ENCODE measurements at regions not wholly inside any gene's neighbourhood (a gene's known extent, or its start where the extent isn't known, plus 50 kb on each side); places are given as distances from the start of the nearest gene placed in this dataset.

GRCh38 chr15:70212286-70212962, 114.7 kb upstream of the TLE3 start:
- no peaks in the 10 kb centered on the region for H3K9me3 ChIP-seq (ENCODE audit: control insufficient read depth in 2 of 2, low read length in 2 of 2)
- no peaks in the 10 kb centered on the region for H3K27me3 ChIP-seq (ENCODE audit: control insufficient read depth in 1 of 2, insufficient read depth in 2 of 2, low read length in 2 of 2)
- H3K27ac ChIP-seq (ENCODE audit: low read length) = no peak overlapping the region
- no peak overlapping the region for H3K4me3 ChIP-seq (ENCODE audit: low read length in 2 of 2)
- no peak overlapping the region for H3K9ac ChIP-seq (ENCODE audit: low read length in 2 of 2)
- peaks cover 4% of the 10 kb centered on the region for H3K4me1 ChIP-seq (ENCODE audit: control insufficient read depth, insufficient read depth, low read length)
- H3K36me3 ChIP-seq (ENCODE audit: control insufficient read depth in 2 of 2, insufficient read depth in 2 of 2, low read length in 2 of 2) = no peaks in the 10 kb centered on the region

- no peaks in the 10 kb centered on the region for H3K36me3 ChIP-seq (ENCODE audit: control insufficient read depth in 2 of 2, insufficient read depth in 2 of 2, low read length in 2 of 2)
- H3K27me3 ChIP-seq (ENCODE audit: control insufficient read depth in 1 of 2, insufficient read depth in 2 of 2, low read length in 2 of 2) = no peaks in the 10 kb centered on the region
- H3K4me3 ChIP-seq (ENCODE audit: low read length in 2 of 2) = no peak overlapping the region
- peaks cover 4% of the 10 kb centered on the region for H3K4me1 ChIP-seq (ENCODE audit: control insufficient read depth, insufficient read depth, low read length)
- H3K9me3 ChIP-seq (ENCODE audit: control insufficient read depth in 2 of 2, low read length in 2 of 2) = no peaks in the 10 kb centered on the region
- no peak overlapping the region for H3K9ac ChIP-seq (ENCODE audit: low read length in 2 of 2)
- H3K27ac ChIP-seq (ENCODE audit: low read length) = no peak overlapping the region
Measured at GRCh38 chr15:70210528-70210927, 112.8 kb upstream of the TLE3 start.

GRCh38 chr15:70210076-70210475, 112.4 kb upstream of the TLE3 start:
- no peaks in the 10 kb centered on the region for H3K27me3 ChIP-seq (ENCODE audit: control insufficient read depth in 1 of 2, insufficient read depth in 2 of 2, low read length in 2 of 2)
- no peak overlapping the region for H3K4me3 ChIP-seq (ENCODE audit: low read length in 2 of 2)
- H3K4me1 ChIP-seq (ENCODE audit: control insufficient read depth, insufficient read depth, low read length) = peaks cover 4% of the 10 kb centered on the region
- no peaks in the 10 kb centered on the region for H3K9me3 ChIP-seq (ENCODE audit: control insufficient read depth in 2 of 2, low read length in 2 of 2)
- H3K36me3 ChIP-seq (ENCODE audit: control insufficient read depth in 2 of 2, insufficient read depth in 2 of 2, low read length in 2 of 2) = no peaks in the 10 kb centered on the region
- no peak overlapping the region for H3K27ac ChIP-seq (ENCODE audit: low read length)
- no peak overlapping the region for H3K9ac ChIP-seq (ENCODE audit: low read length in 2 of 2)

GRCh38 chr15:70209499-70209898, 111.8 kb upstream of the TLE3 start:
- no peaks in the 10 kb centered on the region for H3K9me3 ChIP-seq (ENCODE audit: control insufficient read depth in 2 of 2, low read length in 2 of 2)
- no peaks in the 10 kb centered on the region for H3K27me3 ChIP-seq (ENCODE audit: control insufficient read depth in 1 of 2, insufficient read depth in 2 of 2, low read length in 2 of 2)
- H3K4me3 ChIP-seq (ENCODE audit: low read length in 2 of 2) = no peak overlapping the region
- no peak overlapping the region for H3K9ac ChIP-seq (ENCODE audit: low read length in 2 of 2)
- H3K4me1 ChIP-seq (ENCODE audit: control insufficient read depth, insufficient read depth, low read length) = peaks cover 4% of the 10 kb centered on the region
- no peaks in the 10 kb centered on the region for H3K36me3 ChIP-seq (ENCODE audit: control insufficient read depth in 2 of 2, insufficient read depth in 2 of 2, low read length in 2 of 2)
- H3K27ac ChIP-seq (ENCODE audit: low read length) = no peak overlapping the region

- no peak overlapping the region for H3K9ac ChIP-seq (ENCODE audit: low read length in 2 of 2)
- peaks cover 4% of the 10 kb centered on the region for H3K4me1 ChIP-seq (ENCODE audit: control insufficient read depth, insufficient read depth, low read length)
- H3K4me3 ChIP-seq (ENCODE audit: low read length in 2 of 2) = no peak overlapping the region
- H3K36me3 ChIP-seq (ENCODE audit: control insufficient read depth in 2 of 2, insufficient read depth in 2 of 2, low read length in 2 of 2) = no peaks in the 10 kb centered on the region
- H3K27me3 ChIP-seq (ENCODE audit: control insufficient read depth in 1 of 2, insufficient read depth in 2 of 2, low read length in 2 of 2) = no peaks in the 10 kb centered on the region
- H3K27ac ChIP-seq (ENCODE audit: low read length) = no peak overlapping the region
- H3K9me3 ChIP-seq (ENCODE audit: control insufficient read depth in 2 of 2, low read length in 2 of 2) = no peaks in the 10 kb centered on the region
Measured at GRCh38 chr15:70208332-70208731, 110.6 kb upstream of the TLE3 start.

- H3K36me3 ChIP-seq (ENCODE audit: control insufficient read depth in 2 of 2, insufficient read depth in 2 of 2, low read length in 2 of 2) = no peaks in the 10 kb centered on the region
- H3K4me3 ChIP-seq (ENCODE audit: low read length in 2 of 2) = no peak overlapping the region
- H3K4me1 ChIP-seq (ENCODE audit: control insufficient read depth, insufficient read depth, low read length) = no peaks in the 10 kb centered on the region
- H3K27ac ChIP-seq (ENCODE audit: low read length) = no peak overlapping the region
- no peaks in the 10 kb centered on the region for H3K27me3 ChIP-seq (ENCODE audit: control insufficient read depth in 1 of 2, insufficient read depth in 2 of 2, low read length in 2 of 2)
- H3K9me3 ChIP-seq (ENCODE audit: control insufficient read depth in 2 of 2, low read length in 2 of 2) = no peaks in the 10 kb centered on the region
- no peak overlapping the region for H3K9ac ChIP-seq (ENCODE audit: low read length in 2 of 2)
Measured at GRCh38 chr15:70206668-70207067, 109.0 kb upstream of the TLE3 start.

- Histone ChIP-seq H3K27me3 (ENCODE audit: control insufficient read depth in 1 of 2, insufficient read depth in 2 of 2, low read length in 2 of 2) (no peaks in the 10 kb centered on the region), H3K27ac (ENCODE audit: low read length) (no peak overlapping the region), H3K9ac (ENCODE audit: low read length in 2 of 2) (no peak overlapping the region), H3K4me3 (ENCODE audit: low read length in 2 of 2) (no peak overlapping the region), H3K36me3 (ENCODE audit: control insufficient read depth in 2 of 2, insufficient read depth in 2 of 2, low read length in 2 of 2) (no peaks in the 10 kb centered on the region), H3K9me3 (ENCODE audit: control insufficient read depth in 2 of 2, low read length in 2 of 2) (no peaks in the 10 kb centered on the region), H3K4me1 (ENCODE audit: control insufficient read depth, insufficient read depth, low read length) (no peaks in the 10 kb centered on the region)
Measured at GRCh38 chr15:70204652-70205051, 106.9 kb upstream of the TLE3 start.

GRCh38 chr15:70203981-70204560, 106.4 kb upstream of the TLE3 start:
- no peak overlapping the region for H3K4me3 ChIP-seq (ENCODE audit: low read length in 2 of 2)
- H3K27ac ChIP-seq (ENCODE audit: low read length) = no peak overlapping the region
- no peaks in the 10 kb centered on the region for H3K4me1 ChIP-seq (ENCODE audit: control insufficient read depth, insufficient read depth, low read length)
- no peak overlapping the region for H3K9ac ChIP-seq (ENCODE audit: low read length in 2 of 2)
- no peaks in the 10 kb centered on the region for H3K36me3 ChIP-seq (ENCODE audit: control insufficient read depth in 2 of 2, insufficient read depth in 2 of 2, low read length in 2 of 2)
- no peaks in the 10 kb centered on the region for H3K9me3 ChIP-seq (ENCODE audit: control insufficient read depth in 2 of 2, low read length in 2 of 2)
- no peaks in the 10 kb centered on the region for H3K27me3 ChIP-seq (ENCODE audit: control insufficient read depth in 1 of 2, insufficient read depth in 2 of 2, low read length in 2 of 2)

- Histone ChIP-seq H3K9me3 (ENCODE audit: control insufficient read depth in 2 of 2, low read length in 2 of 2) (no peaks in the 10 kb centered on the region), H3K9ac (ENCODE audit: low read length in 2 of 2) (no peak overlapping the region), H3K4me1 (ENCODE audit: control insufficient read depth, insufficient read depth, low read length) (no peaks in the 10 kb centered on the region), H3K36me3 (ENCODE audit: control insufficient read depth in 2 of 2, insufficient read depth in 2 of 2, low read length in 2 of 2) (no peaks in the 10 kb centered on the region), H3K27me3 (ENCODE audit: control insufficient read depth in 1 of 2, insufficient read depth in 2 of 2, low read length in 2 of 2) (no peaks in the 10 kb centered on the region), H3K4me3 (ENCODE audit: low read length in 2 of 2) (no peak overlapping the region), H3K27ac (ENCODE audit: low read length) (no peak overlapping the region)
Measured at GRCh38 chr15:70202756-70203155, 105.0 kb upstream of the TLE3 start.

- Histone ChIP-seq H3K36me3 (ENCODE audit: control insufficient read depth in 2 of 2, insufficient read depth in 2 of 2, low read length in 2 of 2) (no peaks in the 10 kb centered on the region), H3K4me3 (ENCODE audit: low read length in 2 of 2) (no peak overlapping the region), H3K9me3 (ENCODE audit: control insufficient read depth in 2 of 2, low read length in 2 of 2) (no peaks in the 10 kb centered on the region), H3K4me1 (ENCODE audit: control insufficient read depth, insufficient read depth, low read length) (peaks cover 5% of the 10 kb centered on the region), H3K27me3 (ENCODE audit: control insufficient read depth in 1 of 2, insufficient read depth in 2 of 2, low read length in 2 of 2) (no peaks in the 10 kb centered on the region), H3K9ac (ENCODE audit: low read length in 2 of 2) (no peak overlapping the region), H3K27ac (ENCODE audit: low read length) (no peak overlapping the region)
Measured at GRCh38 chr15:70201425-70201775, 103.7 kb upstream of the TLE3 start.
